Occipital lobe (tissue), 1 donor: ENCODE measurements at regions not wholly inside any gene's neighbourhood (a gene's known extent, or its start where the extent isn't known, plus 50 kb on each side); places are given as distances from the start of the nearest gene placed in this dataset.

Source experiments
- DNase-seq: peaks from one replicate; lab custom pipeline; 2025; lab: John Stamatoyannopoulos, UW

GRCh38 chr14:104512771-104513640 lies 66.6 kb upstream of the C14orf180 start:
- DNase-seq, result no peak

- no peak for DNase-seq
Observed at GRCh38 chr14:104513641-104514046, 65.9 kb upstream of the C14orf180 start.

- no peak for DNase-seq
Observed at GRCh38 chr14:104514156-104514848, 65.3 kb upstream of the C14orf180 start.

GRCh38 chr14:104515059-104515810 lies 64.3 kb upstream of the C14orf180 start:
- DNase-seq, result no peak

GRCh38 chr14:104515811-104516780 lies 63.5 kb upstream of the C14orf180 start:
- DNase-seq, result no peak

- DNase-seq, result no peak
Observed at GRCh38 chr14:104516906-104517305, 62.7 kb upstream of the C14orf180 start.

- no peak for DNase-seq
Observed at GRCh38 chr14:104517426-104517825, 62.1 kb upstream of the C14orf180 start.

- DNase-seq, result no peak
Observed at GRCh38 chr14:104517867-104518266, 61.7 kb upstream of the C14orf180 start.

- DNase-seq, result no peak
Observed at GRCh38 chr14:104518659-104519350, 60.8 kb upstream of the C14orf180 start.

- no peak for DNase-seq
Observed at GRCh38 chr14:104519721-104520120, 59.8 kb upstream of the C14orf180 start.

- DNase-seq, result no peak
Observed at GRCh38 chr14:104520620-104521410, 58.7 kb upstream of the C14orf180 start.

GRCh38 chr14:104521816-104522745 lies 57.5 kb upstream of the C14orf180 start:
- no peak for DNase-seq

GRCh38 chr14:104522926-104523545 lies 56.5 kb upstream of the C14orf180 start:
- no peak for DNase-seq

- no peak for DNase-seq
Observed at GRCh38 chr14:104523546-104523935, 56.0 kb upstream of the C14orf180 start.

GRCh38 chr14:104524726-104525125 lies 54.8 kb upstream of the C14orf180 start:
- DNase-seq, result no peak

- no peak for DNase-seq
Observed at GRCh38 chr14:104526723-104527645, 52.6 kb upstream of the C14orf180 start.
